HG03139 (cell line): ENCODE measurements at regions not wholly inside any gene's neighbourhood (a gene's known extent, or its start where the extent isn't known, plus 50 kb on each side); places are given as distances from the start of the nearest gene placed in this dataset.

Source experiments
- ATAC-seq: cut with Tn5 transposase; IDR thresholded peaks from one replicate; pipeline ENCODE4 v1.9.1; 2021; ENCODE audit not compliant: unreplicated experiment

DNA sequence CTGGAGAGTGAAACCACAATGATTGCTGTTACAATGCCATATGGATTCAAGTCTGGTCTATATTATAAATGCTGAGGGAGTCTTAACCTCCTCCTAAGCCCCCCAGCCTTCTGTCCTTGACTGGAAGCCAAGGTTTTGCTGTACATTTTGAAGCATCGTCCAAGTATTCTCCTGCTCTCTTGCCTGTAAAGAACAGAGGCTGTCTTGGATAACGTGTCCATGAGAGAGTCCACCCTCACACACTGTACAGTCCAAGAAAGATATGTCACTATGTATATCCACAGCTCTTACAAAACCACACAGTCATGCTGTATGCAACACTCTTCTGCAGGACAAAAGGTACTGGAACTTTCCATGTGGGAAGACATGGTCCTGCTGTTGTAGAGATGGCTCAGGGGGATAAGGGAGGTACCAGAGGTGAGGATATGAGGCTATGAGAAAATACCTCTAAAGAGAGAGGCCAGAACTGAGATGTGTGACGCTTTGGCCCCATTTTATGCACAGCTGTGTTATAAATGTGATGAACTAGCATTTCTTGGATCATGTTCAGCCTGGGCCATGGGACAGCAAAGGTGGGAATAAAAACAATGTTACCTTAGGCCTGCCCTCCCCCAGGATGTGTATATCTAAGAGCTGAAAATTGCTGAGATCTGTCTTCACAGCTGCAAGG, 678.6 kb downstream of the IQCM start:
- ATAC-seq = no peak

GRCh38 chr4:149135062-149135461, 680.6 kb downstream of the IQCM start:
- ATAC-seq = no peak

GRCh38 chr4:149121023-149121404, 678.8 kb upstream of the NR3C2 start:
- no peak for ATAC-seq

- no peak for ATAC-seq
Measured at GRCh38 chr4:149120331-149121022, 678.3 kb upstream of the NR3C2 start.

DNA sequence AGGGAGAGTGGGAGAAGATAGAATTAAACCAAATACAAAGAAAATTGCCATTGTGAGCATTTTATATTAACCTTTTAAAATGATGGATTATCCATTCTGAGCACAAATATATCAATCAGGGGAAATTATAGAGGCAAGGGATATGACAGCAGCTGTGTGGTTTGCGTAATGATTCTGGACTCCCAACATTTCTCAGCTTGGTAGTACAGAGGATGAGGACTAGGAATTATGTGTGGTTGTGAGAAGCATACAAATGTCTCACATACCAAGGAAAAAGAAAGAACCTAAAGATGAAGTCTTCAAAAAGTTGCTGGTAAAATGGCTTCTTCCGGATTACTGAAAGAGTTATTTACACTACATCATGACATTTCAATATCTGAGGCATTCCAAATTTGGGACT, 674.6 kb upstream of the NR3C2 start:
- no peak for ATAC-seq

- ATAC-seq = no peak
Measured at GRCh38 chr4:149113804-149114430, 671.7 kb upstream of the NR3C2 start.

DNA sequence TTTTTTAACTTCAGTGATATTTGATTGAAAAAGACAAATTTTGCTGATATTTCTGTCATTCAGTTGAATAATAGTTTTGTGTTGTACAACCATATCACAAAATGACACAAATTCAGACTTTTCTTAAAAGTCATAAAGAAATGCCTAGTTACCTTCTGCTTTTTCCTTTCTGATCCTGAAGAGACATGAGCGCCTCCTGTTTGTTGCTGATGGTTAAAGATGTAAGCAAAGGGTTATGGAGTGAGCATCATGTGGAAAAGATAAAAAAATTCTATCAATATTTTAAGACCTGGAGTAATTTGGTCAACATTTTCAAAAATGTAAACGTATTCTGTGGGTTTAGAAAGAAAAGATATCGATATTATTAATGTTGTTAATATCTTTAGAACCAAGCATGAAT, 669.9 kb upstream of the NR3C2 start:
- ATAC-seq = no peak

DNA sequence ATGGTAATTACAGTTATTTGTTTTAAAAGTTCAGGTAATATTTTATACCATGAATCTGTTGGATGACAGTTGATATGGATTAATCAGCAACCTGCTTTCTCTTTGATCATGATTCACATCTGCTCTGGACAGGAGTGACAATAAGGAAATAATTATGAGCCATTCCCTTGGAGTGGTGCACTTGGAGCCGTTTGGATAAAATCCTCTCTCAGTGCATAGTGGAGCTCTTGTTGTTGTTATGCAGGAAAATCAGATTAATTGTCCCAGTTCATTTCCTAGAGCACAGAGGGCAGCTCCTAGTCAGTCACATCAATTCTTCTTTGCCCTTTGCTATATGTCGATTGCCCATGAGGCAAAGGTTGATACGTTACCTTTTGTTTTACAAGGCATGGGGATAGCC, 668.3 kb upstream of the NR3C2 start:
- ATAC-seq = no peak

DNA sequence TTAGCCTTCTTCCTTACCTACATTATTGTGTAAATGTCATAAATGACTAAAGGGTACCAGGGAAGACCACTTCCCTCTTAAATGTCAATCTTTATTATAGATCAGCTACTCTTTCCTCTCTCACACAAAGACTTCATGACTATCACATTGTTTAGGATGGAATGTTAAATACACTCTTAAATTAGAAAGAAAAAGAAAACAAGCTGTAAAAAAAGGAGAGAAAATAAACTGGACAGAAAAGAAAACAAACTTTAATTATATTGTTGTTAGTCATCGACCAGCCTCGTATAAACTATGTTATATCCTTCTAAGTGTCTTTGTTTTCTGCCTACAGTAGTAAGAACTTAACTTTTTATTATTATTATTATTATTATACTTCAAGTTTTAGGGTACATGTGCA, 666.4 kb upstream of the NR3C2 start:
- no peak for ATAC-seq

GRCh38 chr4:149102765-149103164, 660.6 kb upstream of the NR3C2 start:
- ATAC-seq = no peak

- ATAC-seq = no peak
Measured at GRCh38 chr4:149101649-149102048, 659.4 kb upstream of the NR3C2 start.

- no peak for ATAC-seq
Measured at GRCh38 chr4:149095811-149096210, 653.6 kb upstream of the NR3C2 start.

DNA sequence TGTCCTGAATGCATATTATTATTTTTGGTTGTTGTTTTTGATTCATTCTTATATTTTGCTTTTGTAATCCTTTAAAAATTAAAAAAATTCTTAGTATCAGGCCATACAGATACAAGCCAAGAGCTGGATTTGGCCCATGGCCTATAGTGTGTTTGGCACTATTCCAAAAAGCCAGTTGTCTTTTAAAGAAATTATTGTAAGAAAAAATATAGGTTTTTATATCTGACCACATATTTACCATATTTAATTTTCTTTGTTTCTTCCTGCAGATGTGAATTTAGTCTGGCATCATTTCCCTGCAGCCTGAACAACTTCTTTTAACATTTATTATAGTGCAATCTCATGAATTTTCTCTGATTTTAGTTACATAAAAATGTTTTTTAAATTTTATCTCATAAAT, 652.8 kb upstream of the NR3C2 start:
- no peak for ATAC-seq

DNA sequence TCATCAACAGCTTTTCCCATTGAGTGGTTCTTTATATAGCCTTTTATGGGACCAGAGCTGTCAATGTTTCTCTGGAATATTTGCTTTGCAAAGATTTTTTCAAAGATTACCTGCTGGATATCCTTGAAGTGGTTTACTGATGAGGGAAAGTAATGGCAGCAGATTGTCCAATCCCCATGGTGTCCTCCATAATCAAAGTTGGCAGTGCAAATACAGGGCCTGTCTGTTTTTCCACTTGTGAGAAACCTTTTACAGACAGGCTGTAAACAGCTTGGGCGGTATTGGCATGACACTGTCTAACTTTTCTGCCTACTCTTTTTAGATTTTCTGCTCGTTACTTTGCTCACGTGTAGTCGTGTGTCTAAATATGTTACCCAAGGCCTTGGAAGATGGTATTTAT, 641.9 kb upstream of the NR3C2 start:
- no peak for ATAC-seq

- ATAC-seq = no peak
Measured at GRCh38 chr4:149077181-149077580, 635.0 kb upstream of the NR3C2 start.

GRCh38 chr4:149076401-149076800, 634.2 kb upstream of the NR3C2 start:
- ATAC-seq = no peak

DNA sequence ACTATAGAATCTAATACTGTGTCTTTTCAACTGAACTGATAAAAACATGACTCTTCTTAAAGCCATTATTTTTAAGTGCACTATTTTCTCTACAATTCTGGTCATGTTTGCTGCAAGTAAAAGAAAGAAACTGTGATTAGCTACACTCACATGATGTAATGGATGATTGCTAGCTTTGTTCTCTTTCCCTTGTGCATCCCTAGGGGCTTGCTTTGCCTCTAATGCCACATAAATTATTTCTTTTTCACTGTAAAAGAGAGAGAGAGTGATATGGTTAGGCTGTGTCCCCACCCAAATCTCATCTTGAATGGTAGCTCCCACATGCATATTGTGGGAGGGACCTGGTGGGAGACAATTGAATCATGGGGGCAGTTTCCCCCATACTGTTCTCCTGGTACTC, 630.2 kb upstream of the NR3C2 start:
- no peak for ATAC-seq

GRCh38 chr4:149065753-149066152, 623.5 kb upstream of the NR3C2 start:
- ATAC-seq = no peak

DNA sequence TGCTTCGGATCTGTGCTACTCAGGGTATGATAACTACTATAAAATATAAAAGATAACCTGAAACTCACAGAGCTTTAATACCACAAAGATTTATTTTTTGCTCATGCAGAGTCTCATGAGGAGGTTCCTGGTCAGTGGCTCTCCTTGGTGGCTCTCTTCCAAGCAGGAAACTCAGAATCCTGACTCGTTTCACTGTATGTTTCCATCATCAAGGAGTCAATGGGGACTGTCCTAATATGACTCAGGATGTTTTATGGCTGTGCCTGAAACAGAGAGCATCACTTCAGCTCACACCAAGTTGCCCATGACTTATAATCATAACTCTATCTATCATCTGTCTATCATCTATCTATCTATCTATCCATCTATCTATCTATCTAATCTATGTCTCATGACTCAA, 620.8 kb upstream of the NR3C2 start:
- ATAC-seq = no peak

- ATAC-seq = no peak
Measured at GRCh38 chr4:149057594-149057993, 615.4 kb upstream of the NR3C2 start.

GRCh38 chr4:149056615-149057014, 614.4 kb upstream of the NR3C2 start:
- ATAC-seq = no peak

GRCh38 chr4:149055624-149056023, 613.4 kb upstream of the NR3C2 start:
- no peak for ATAC-seq
